Neural cell (in vitro differentiated cells): ENCODE measurements at regions not wholly inside any gene's neighbourhood (a gene's known extent, or its start where the extent isn't known, plus 50 kb on each side); places are given as distances from the start of the nearest gene placed in this dataset.

Experiments
- H2AFZ ChIP-seq: fragments of 200-600, 300-800 bp; sonication (generic), shearing (Covaris generic); 2 replicates; pipeline ENCODE4 v1.6.0; 2014; ENCODE audit warnings: low read depth, mild to moderate bottlenecking, antibody characterized with exemption, low read length, moderate library complexity
- H3F3A ChIP-seq: fragments of 200-600 bp; shearing (Covaris generic); 2 replicates; pipeline ENCODE4 v1.6.1; 2016; ENCODE audit warnings: mild to moderate bottlenecking, moderate library complexity, mixed read lengths, antibody characterized with exemption, low read length; ENCODE audit not compliant: insufficient read depth, poor library complexity, severe bottlenecking
- H3K27ac ChIP-seq: fragments of 200-600, 300-800 bp; sonication (generic), shearing (Covaris generic); 2 replicates; pipeline ENCODE4 v1.5.1; 2014; ENCODE audit warnings: mild to moderate bottlenecking, low read length, moderate library complexity
- H3K27me3 ChIP-seq: fragments of 300-800, 200-600 bp; sonication (generic), shearing (Covaris generic); 2 replicates; pipeline ENCODE4 v1.6.0; 2014; ENCODE audit warnings: mild to moderate bottlenecking, low read depth, low read length, moderate library complexity; ENCODE audit not compliant: insufficient read depth
- H3K36me3 ChIP-seq: fragments of 300-800, 200-600 bp; sonication (generic), shearing (Covaris generic); 2 replicates; pipeline ENCODE4 v1.5.1; 2014; ENCODE audit warnings: mild to moderate bottlenecking, antibody characterized with exemption, low read length, moderate library complexity; ENCODE audit not compliant: insufficient read depth
- H3K4me2 ChIP-seq: fragments of 300-800, 200-600 bp; sonication (generic), shearing (Covaris generic); 2 replicates; pipeline ENCODE4 v1.6.0; 2014; ENCODE audit warnings: mild to moderate bottlenecking, low read length
- H3K4me3 ChIP-seq: fragments of 300-800, 200-600 bp; sonication (generic), shearing (Covaris generic); 2 replicates; pipeline ENCODE4 v1.5.1; 2014; ENCODE audit warnings: mild to moderate bottlenecking, low read length, moderate library complexity
- H3K79me2 ChIP-seq: fragments of 200-600 bp; shearing (Covaris generic); replicated peaks from 2 replicates; pipeline ENCODE4 v1.6.0; 2014; ENCODE audit warnings: mild to moderate bottlenecking, low read length, moderate library complexity; ENCODE audit not compliant: insufficient read depth
- H3K9ac ChIP-seq: fragments of 300-800, 200-600 bp; sonication (generic), shearing (Covaris generic); 2 replicates; pipeline ENCODE4 v1.6.1; 2016; ENCODE audit warnings: mild to moderate bottlenecking, low read length, mixed read lengths
- H3K9me2 ChIP-seq: fragments of 200-600 bp; shearing (Covaris generic); 2 replicates; pipeline ENCODE4 v1.6.1; 2016; ENCODE audit warnings: mild to moderate bottlenecking, low read length, mixed read lengths; ENCODE audit not compliant: insufficient read depth
- H3K9me3 ChIP-seq: fragments of 200-600, 300-800 bp; sonication (generic), shearing (Covaris generic); 2 replicates; pipeline ENCODE4 v1.6.1; 2016; ENCODE audit warnings: mild to moderate bottlenecking, mixed run types, low read length, moderate library complexity, mixed read lengths
- H4K20me1 ChIP-seq: fragments of 200-600 bp; shearing (Covaris generic); 2 replicates; pipeline ENCODE4 v1.6.1; 2016; ENCODE audit warnings: mild to moderate bottlenecking, mixed run types; ENCODE audit not compliant: insufficient read depth
- CTCF ChIP-seq: fragments of 450-650 bp; IDR thresholded peaks from 2 replicates; pipeline ENCODE4 v1.5.1; 2014; ENCODE audit warnings: antibody characterized with exemption, mild to moderate bottlenecking, moderate library complexity; ENCODE audit not compliant: poor library complexity, severe bottlenecking
- EP300 ChIP-seq: fragments of 450-650 bp; conservative IDR thresholded peaks from 2 replicates; pipeline ENCODE4 v1.6.1; 2014; ENCODE audit warnings: antibody characterized with exemption, mild to moderate bottlenecking, moderate library complexity; ENCODE audit not compliant: poor library complexity, severe bottlenecking
- EZH2 ChIP-seq: fragments of 200-600, 300-800 bp; shearing (Covaris generic), sonication (generic); IDR thresholded peaks from 2 replicates; pipeline ENCODE4 v1.6.1; 2014; ENCODE audit warnings: antibody characterized with exemption, low read length, borderline replicate concordance, mild to moderate bottlenecking; ENCODE audit not compliant: insufficient read depth, poor library complexity, severe bottlenecking
- MXI1 ChIP-seq: fragments of 450-650 bp; conservative IDR thresholded peaks from 2 replicates; pipeline ENCODE4 v1.6.1; 2014; ENCODE audit warnings: antibody characterized with exemption, mild to moderate bottlenecking; ENCODE audit not compliant: poor library complexity, severe bottlenecking
- POLR2AphosphoS5 ChIP-seq: IDR thresholded peaks from 2 replicates; pipeline ENCODE4 v1.6.1; 2012
- SMC3 ChIP-seq: fragments of 450-650 bp; conservative IDR thresholded peaks from 2 replicates; pipeline ENCODE4 v1.6.1; 2014; ENCODE audit warnings: antibody characterized with exemption, mild to moderate bottlenecking, moderate library complexity; ENCODE audit not compliant: poor library complexity
- TAF1 ChIP-seq: IDR thresholded peaks from 2 replicates; pipeline ENCODE4 v1.6.1; 2012; ENCODE audit warnings: low read depth
- TF ChIP-seq, protein P1 (sequence below): IDR thresholded peaks from 2 replicates; pipeline ENCODE4 v1.6.1; 2012; ENCODE audit warnings: borderline replicate concordance

- Histone ChIP-seq H3K79me2 (no peaks in the 10 kb centered on the region), H3K9ac (no peak overlapping the region), H3K36me3 (no peaks in the 10 kb centered on the region), H3K9me3 (no peaks in the 10 kb centered on the region), H3K27me3 (no peaks in the 10 kb centered on the region), H3K4me2 (no peak overlapping the region), H2AFZ (no peak overlapping the region), H3K27ac (no peak overlapping the region), H3F3A (no peaks in the 10 kb centered on the region), H3K4me3 (no peak overlapping the region), H4K20me1 (no peaks in the 10 kb centered on the region), H3K9me2 (no peaks in the 10 kb centered on the region)
- TF ChIP-seq CTCF (no peak), SMC3 (no peak), EZH2 (no peak), EP300 (no peak), POLR2AphosphoS5 (no peak)
- TF ChIP-seq, protein P1, sequence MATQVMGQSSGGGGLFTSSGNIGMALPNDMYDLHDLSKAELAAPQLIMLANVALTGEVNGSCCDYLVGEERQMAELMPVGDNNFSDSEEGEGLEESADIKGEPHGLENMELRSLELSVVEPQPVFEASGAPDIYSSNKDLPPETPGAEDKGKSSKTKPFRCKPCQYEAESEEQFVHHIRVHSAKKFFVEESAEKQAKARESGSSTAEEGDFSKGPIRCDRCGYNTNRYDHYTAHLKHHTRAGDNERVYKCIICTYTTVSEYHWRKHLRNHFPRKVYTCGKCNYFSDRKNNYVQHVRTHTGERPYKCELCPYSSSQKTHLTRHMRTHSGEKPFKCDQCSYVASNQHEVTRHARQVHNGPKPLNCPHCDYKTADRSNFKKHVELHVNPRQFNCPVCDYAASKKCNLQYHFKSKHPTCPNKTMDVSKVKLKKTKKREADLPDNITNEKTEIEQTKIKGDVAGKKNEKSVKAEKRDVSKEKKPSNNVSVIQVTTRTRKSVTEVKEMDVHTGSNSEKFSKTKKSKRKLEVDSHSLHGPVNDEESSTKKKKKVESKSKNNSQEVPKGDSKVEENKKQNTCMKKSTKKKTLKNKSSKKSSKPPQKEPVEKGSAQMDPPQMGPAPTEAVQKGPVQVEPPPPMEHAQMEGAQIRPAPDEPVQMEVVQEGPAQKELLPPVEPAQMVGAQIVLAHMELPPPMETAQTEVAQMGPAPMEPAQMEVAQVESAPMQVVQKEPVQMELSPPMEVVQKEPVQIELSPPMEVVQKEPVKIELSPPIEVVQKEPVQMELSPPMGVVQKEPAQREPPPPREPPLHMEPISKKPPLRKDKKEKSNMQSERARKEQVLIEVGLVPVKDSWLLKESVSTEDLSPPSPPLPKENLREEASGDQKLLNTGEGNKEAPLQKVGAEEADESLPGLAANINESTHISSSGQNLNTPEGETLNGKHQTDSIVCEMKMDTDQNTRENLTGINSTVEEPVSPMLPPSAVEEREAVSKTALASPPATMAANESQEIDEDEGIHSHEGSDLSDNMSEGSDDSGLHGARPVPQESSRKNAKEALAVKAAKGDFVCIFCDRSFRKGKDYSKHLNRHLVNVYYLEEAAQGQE: no peak
These were observed 87.5 kb upstream of the RNF152 start for GRCh38 chr18:61980355-61980754.

DNA sequence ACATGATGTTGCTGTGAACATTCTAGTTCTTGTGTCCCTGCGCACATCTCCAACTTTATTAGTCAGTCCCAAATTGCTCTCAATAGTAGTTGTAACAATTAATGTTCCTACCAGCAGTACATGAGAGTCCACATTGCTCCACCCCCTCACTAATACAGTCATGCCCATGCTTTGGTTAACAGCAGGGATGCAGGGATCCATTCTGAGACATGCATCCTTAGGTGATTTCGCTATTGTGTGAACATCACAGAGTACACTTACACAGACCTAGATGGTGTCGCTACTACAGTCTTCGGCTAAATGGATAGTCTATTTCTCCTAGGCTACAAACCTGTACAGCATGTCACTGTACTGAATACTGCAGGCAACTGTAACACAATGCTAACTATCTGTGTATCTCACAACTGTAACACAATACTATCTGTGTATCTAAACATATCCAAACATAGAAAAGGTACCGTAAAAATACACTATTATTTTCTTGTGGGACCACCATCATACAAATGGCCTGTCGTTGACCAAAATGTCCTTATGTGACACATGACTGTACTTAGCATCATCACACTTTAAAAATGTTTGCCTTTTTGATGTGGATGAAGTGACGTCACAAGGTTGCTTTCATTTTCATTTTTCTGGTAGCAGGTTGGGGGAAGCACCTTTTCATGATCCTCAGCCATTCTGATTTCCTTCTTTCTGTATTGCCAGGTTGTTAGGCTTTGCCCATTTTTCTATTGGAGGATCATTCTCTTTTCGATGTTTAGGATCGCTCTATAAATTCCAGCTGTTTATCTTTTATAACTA is 82.9 kb upstream of the RNF152 start:
- Histone ChIP-seq H3K9me3 (no peaks in the 10 kb centered on the region), H3K9ac (no peak overlapping the region), H3K4me2 (no peak overlapping the region), H3K36me3 (no peaks in the 10 kb centered on the region), H3K4me3 (no peak overlapping the region), H3K27me3 (no peaks in the 10 kb centered on the region), H3F3A (no peaks in the 10 kb centered on the region), H2AFZ (no peak overlapping the region), H3K9me2 (no peaks in the 10 kb centered on the region), H3K79me2 (no peaks in the 10 kb centered on the region), H4K20me1 (no peaks in the 10 kb centered on the region), H3K27ac (no peak overlapping the region)
- TF ChIP-seq EZH2 (no peak), POLR2AphosphoS5 (no peak), TAF1 (no peak), SMC3 (no peak), CTCF (no peak), EP300 (no peak), MXI1 (no peak)
- TF ChIP-seq, protein P1: no peak
